H7 (cell line): ENCODE measurements at regions not wholly inside any gene's neighbourhood (a gene's known extent, or its start where the extent isn't known, plus 50 kb on each side); places are given as distances from the start of the nearest gene placed in this dataset.
"Not testable (repeated sequence)": the region's sequence is repeated elsewhere in the genome, so short reads cannot be mapped to it uniquely, and the experiment has no call there.

Experiments used
- DNase-seq: peaks from one replicate; pipeline ENCODE4 v3.0.0; 2012
- H3K27me3 ChIP-seq: 2 replicates; pipeline ENCODE4 v1.6.0; 2011; ENCODE audit warnings: mild to moderate bottlenecking, low read length; ENCODE audit not compliant: control insufficient read depth, insufficient read depth
- H3K36me3 ChIP-seq: replicated peaks from 2 replicates; pipeline ENCODE4 v1.5.1; 2011; ENCODE audit warnings: low read length; ENCODE audit not compliant: control insufficient read depth, insufficient read depth
- H3K4me3 ChIP-seq: 2 replicates; pipeline ENCODE4 v1.5.1; 2011; ENCODE audit warnings: low read depth, mild to moderate bottlenecking, control low read depth, low read length, moderate library complexity; ENCODE audit not compliant: insufficient read depth

GRCh38 chr7:91557789-91558404 is 293.7 kb downstream of the FZD1 start:
- Histone ChIP-seq H3K27me3 (no peaks in the 10 kb centered on the region), H3K36me3 (no peaks in the 10 kb centered on the region), H3K4me3 (no peak overlapping the region)
- no peak for DNase-seq

DNA sequence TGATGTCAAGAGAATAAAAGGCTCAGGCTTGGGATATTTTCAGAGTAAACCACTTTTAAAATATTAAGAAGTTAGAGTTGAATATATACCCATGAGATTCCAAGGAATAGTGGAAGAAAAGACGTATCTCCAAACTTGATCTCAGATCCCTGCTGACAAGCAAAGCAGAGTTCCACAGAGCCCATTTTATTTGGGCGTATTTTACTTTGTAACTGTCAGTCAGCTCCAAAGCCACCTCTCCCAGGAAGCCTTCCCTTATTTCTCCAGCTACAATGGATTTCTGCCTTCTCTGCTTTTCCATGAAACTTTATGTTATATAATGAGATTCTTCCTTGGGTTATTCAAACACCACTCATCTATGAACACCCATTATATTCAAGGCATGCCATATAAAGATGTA is 295.7 kb downstream of the FZD1 start:
- no peak for DNase-seq
- Histone ChIP-seq H3K27me3 (no peaks in the 10 kb centered on the region), H3K36me3 (no peaks in the 10 kb centered on the region), H3K4me3 (no peak overlapping the region)

DNA sequence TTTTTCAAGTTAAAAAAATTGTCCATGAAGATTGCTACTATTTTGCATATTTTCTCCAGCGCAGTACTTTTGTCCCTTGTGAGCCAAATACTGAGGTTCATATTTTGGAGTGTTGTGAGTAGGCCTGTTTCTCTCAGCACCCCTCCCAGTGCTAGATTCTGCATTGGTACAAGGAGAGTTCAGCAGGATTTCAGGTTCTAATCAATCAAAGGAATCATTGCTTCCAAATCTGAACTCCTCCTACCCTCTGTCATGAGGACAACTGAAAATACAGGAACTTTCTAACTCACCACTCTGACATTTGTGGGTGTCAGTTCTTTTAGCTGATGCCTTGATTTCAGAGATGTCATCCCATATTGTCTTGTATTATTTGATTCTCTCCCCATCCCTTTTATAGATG is 299.9 kb downstream of the FZD1 start:
- Histone ChIP-seq H3K36me3 (no peaks in the 10 kb centered on the region), H3K27me3 (no peaks in the 10 kb centered on the region), H3K4me3 (no peak overlapping the region)
- no peak for DNase-seq

DNA sequence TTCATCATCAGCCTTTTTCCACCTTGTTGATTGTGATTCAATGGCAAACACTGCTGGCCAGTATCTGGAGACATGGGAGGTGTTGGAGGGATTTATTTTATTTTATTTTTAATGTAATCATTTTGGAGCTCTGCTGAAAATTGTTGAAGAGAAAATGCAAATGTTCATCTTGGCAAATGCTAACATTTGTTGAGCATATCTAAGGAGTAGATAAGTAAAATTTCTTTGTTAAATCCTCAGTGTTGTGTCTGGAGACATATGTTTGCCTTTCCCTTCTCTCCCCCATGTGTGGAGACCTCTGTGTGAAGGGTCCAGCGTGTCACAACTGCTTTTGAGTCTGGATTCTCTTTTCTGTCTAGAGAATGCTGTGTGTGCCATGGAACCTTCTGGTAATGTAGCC is 300.3 kb downstream of the FZD1 start:
- Histone ChIP-seq H3K27me3 (no peaks in the 10 kb centered on the region), H3K36me3 (no peaks in the 10 kb centered on the region), H3K4me3 (no peak overlapping the region)
- no peak for DNase-seq

GRCh38 chr7:91565499-91566401 is 301.5 kb downstream of the FZD1 start:
- Histone ChIP-seq H3K36me3 (no peaks in the 10 kb centered on the region), H3K27me3 (no peaks in the 10 kb centered on the region), H3K4me3 (no peak overlapping the region)
- DNase-seq, result no peak

- DNase-seq, result no peak
- H3K36me3 ChIP-seq, result no peaks in the 10 kb centered on the region
- H3K4me3 ChIP-seq, result no peak overlapping the region
Observed at GRCh38 chr7:91566402-91566732, 302.1 kb downstream of the FZD1 start.

DNA sequence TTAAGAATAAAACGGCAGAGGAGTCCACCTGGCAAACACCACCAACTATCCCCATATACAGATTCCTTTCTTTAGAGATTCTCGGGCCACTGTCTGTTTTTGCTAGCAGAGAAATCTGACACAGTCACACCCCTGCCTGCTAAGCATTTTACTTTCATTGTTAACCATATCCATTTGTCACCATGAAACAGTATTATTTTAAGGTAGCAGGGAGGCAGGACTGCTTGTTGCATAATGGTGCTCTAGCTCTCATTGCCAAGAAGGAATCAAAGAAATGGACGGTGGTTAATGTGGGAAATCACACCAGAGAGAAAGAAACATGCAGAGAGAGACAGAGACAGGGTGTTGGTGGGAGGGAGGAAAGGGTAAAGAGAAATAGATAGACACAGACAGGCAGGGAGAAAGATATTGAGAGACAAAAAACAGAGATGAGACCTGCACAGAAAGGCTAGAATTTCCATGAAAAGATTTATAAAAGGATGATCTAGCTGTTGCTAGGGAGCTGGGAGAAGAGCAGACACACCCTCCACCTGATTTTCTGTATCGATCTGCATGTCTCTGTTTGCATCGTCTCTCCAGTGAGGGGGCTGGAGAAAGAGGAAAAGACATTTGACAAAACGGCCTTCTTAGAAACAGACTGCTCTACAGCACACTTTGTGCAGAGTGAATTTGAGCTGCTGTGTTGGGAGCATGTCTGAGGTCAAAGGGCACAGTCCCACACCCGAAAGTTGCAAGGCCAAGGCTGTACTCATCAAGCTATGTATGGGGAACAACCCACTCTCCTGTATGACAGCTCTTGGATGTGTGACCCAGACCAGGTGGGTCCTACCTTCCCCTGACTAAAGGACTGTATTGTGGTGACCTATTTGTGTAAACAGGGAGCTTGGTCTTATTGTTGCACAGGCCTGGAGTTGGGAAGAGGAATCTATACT is 303.1 kb downstream of the FZD1 start:
- Histone ChIP-seq H3K36me3 (no peaks in the 10 kb centered on the region), H3K27me3 (no peaks in the 10 kb centered on the region), H3K4me3 (no peak overlapping the region)
- DNase-seq, result no peak

More at GRCh38 chr7:91566402-91566732, 302.1 kb downstream of the FZD1 start:
- no peaks in the 10 kb centered on the region for H3K27me3 ChIP-seq

DNA sequence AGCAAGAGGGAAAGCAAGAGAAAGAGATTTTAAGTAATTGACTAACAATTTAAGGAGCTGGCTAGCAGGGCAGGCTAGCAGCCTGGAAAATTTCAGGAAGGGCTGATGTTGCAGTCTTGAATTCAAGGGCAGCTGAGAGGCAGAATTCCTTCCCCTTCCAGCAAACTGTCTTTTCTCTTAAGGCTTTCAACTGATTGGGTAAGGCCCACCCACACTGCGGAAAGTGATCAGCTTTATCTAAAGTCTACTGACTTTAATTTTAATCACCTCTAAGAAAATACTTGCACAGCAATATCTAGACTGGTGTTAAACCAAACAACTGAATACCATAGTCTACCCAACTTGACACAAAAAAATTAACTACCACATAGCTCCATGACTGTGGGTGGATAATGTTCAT is 303.9 kb downstream of the FZD1 start:
- no peaks in the 10 kb centered on the region for H3K36me3 ChIP-seq
- no peak overlapping the region for H3K4me3 ChIP-seq
- DNase-seq, result no peak
- H3K27me3 ChIP-seq, result no peaks in the 10 kb centered on the region

- Histone ChIP-seq H3K36me3 (no peaks in the 10 kb centered on the region), H3K27me3 (no peaks in the 10 kb centered on the region), H3K4me3 (no peak overlapping the region)
- no peak for DNase-seq
Observed at GRCh38 chr7:91569728-91570457, 305.7 kb downstream of the FZD1 start.

DNA sequence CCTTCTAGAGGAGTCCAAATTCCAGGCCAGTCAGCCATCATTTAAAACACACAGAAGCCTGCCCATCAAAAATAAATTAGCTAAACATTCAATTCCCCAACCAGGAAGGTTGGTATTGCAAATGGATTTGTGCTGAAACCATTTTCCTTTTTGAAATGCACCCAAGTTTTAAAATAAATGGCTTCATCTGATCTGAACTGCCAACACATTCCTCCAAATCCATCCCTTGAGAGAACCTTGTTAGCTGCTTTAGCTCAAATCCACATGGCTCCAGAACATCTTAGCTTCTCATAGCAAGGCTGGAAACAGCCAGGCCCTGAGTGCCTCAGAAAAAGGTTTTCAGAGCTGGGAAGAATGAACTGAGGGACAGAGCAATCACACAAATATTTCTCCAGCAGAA is 306.3 kb downstream of the FZD1 start:
- Histone ChIP-seq H3K4me3 (no peak overlapping the region), H3K36me3 (no peaks in the 10 kb centered on the region), H3K27me3 (no peaks in the 10 kb centered on the region)
- DNase-seq, result no peak

GRCh38 chr7:91571601-91572000 is 307.4 kb downstream of the FZD1 start:
- DNase-seq, result no peak
- H3K27me3 ChIP-seq, result no peaks in the 10 kb centered on the region

GRCh38 chr7:91573405-91573804 is 307.1 kb downstream of the MTERF1 start:
- Histone ChIP-seq H3K4me3 (no peak overlapping the region), H3K36me3 (no peaks in the 10 kb centered on the region), H3K27me3 (no peaks in the 10 kb centered on the region)
- DNase-seq, result no peak

More at GRCh38 chr7:91571601-91572000, 307.4 kb downstream of the FZD1 start:
- no peaks in the 10 kb centered on the region for H3K36me3 ChIP-seq
- H3K4me3 ChIP-seq, result no peak overlapping the region

DNA sequence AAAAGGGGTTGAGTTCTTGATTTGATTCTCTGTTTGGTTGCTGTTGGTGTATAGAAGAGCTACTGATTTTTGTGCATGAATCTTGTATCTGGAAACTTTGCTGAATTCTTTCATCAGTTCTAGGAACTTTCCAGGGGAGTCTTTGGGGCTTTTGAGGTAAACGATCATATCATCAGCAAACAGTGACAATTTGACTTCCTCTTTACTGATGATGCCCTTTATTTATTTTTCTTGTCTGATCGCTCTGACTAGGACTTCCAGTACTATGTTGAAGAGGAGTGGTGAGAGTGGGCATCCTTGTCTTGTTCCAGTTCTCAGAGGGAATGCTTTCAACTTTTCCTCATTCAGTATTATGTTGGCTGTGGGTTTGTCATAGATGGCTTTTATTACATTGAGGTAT is 304.0 kb downstream of the MTERF1 start:
- not testable (repeated sequence) for DNase-seq, H3K4me3 ChIP-seq, H3K27me3 ChIP-seq, H3K36me3 ChIP-seq

- no peaks in the 10 kb centered on the region for H3K36me3 ChIP-seq
- no peak for DNase-seq
- H3K27me3 ChIP-seq, result no peaks in the 10 kb centered on the region
- no peak overlapping the region for H3K4me3 ChIP-seq
Observed at GRCh38 chr7:91579837-91580236, 300.7 kb downstream of the MTERF1 start.
